ENCODE measurements at regions not wholly inside any gene's neighbourhood (a gene's known extent, or its start where the extent isn't known, plus 50 kb on each side); places are given as distances from the start of the nearest gene placed in this dataset.
A peak's percentile ranks its signal among the peaks of the same experiment; 100 is the strongest.
"Not testable (repeated sequence)": the region's sequence is repeated elsewhere in the genome, so short reads cannot be mapped to it uniquely, and the experiment has no call there.

- peaks cover 3% of the 10 kb centered on the region for H3K36me3 Mint-ChIP-seq (ENCODE audit: low read depth)
- H3K4me3 Mint-ChIP-seq = peak overlapping the region; percentile 73
- no peak for ATAC-seq
- peaks cover 6% of the 10 kb centered on the region for H3K4me1 Mint-ChIP-seq
- no peaks in the 10 kb centered on the region for H3K9me3 ChIP-seq (ENCODE audit: control insufficient read depth, low read length, poor library complexity, severe bottlenecking)
- peaks cover 41% of the 10 kb centered on the region for H3K27me3 Mint-ChIP-seq
- no peak for DNase-seq
- H3K27ac Mint-ChIP-seq = peak overlapping the region; percentile 69
Measured at GRCh38 chr15:99485153-99485961, 80.4 kb upstream of the MEF2A start.

- H3K9me3 ChIP-seq (ENCODE audit: control insufficient read depth, low read length, poor library complexity, severe bottlenecking) = no peaks in the 10 kb centered on the region
- DNase-seq (no peak), ATAC-seq (no peak)
- peaks cover 3% of the 10 kb centered on the region for H3K36me3 Mint-ChIP-seq (ENCODE audit: low read depth)
- H3K4me3 Mint-ChIP-seq = peak overlapping the region; percentile 73
- peaks cover 41% of the 10 kb centered on the region for H3K27me3 Mint-ChIP-seq
- peak overlapping the region; percentile 69 for H3K27ac Mint-ChIP-seq
- H3K4me1 Mint-ChIP-seq = peaks cover 6% of the 10 kb centered on the region
Measured at GRCh38 chr15:99485992-99486370, 79.8 kb upstream of the MEF2A start.

- ATAC-seq = no peak
- DNase-seq = no peak
- Mint-ChIP-seq H3K27me3 (peaks cover 40% of the 10 kb centered on the region), H3K27ac (peak overlapping the region; percentile 69), H3K4me1 (peaks cover 6% of the 10 kb centered on the region), H3K4me3 (peak overlapping the region; percentile 73), H3K36me3 (ENCODE audit: low read depth) (peaks cover 3% of the 10 kb centered on the region)
- H3K9me3 ChIP-seq (ENCODE audit: control insufficient read depth, low read length, poor library complexity, severe bottlenecking) = no peaks in the 10 kb centered on the region
Measured at GRCh38 chr15:99486371-99487336, 79.1 kb upstream of the MEF2A start.

- no peak for DNase-seq
Measured at GRCh38 chr15:99487337-99487730, 78.5 kb upstream of the MEF2A start.

GRCh38 chr15:99492275-99492674 is 73.5 kb upstream of the MEF2A start:
- peaks cover 5% of the 10 kb centered on the region for H3K4me1 Mint-ChIP-seq
- no peak for DNase-seq
- H3K27ac Mint-ChIP-seq = no peak overlapping the region
- H3K36me3 Mint-ChIP-seq (ENCODE audit: low read depth) = peaks cover 2% of the 10 kb centered on the region
- no peak overlapping the region for H3K4me3 Mint-ChIP-seq
- ATAC-seq = no peak
- no peaks in the 10 kb centered on the region for H3K9me3 ChIP-seq (ENCODE audit: control insufficient read depth, low read length, poor library complexity, severe bottlenecking)
- peaks cover 19% of the 10 kb centered on the region for H3K27me3 Mint-ChIP-seq

More at GRCh38 chr15:99487337-99487730, 78.5 kb upstream of the MEF2A start:
- no peak overlapping the region for H3K27ac Mint-ChIP-seq
- H3K4me1 Mint-ChIP-seq = peaks cover 6% of the 10 kb centered on the region
- H3K36me3 Mint-ChIP-seq (ENCODE audit: low read depth) = peaks cover 3% of the 10 kb centered on the region
- H3K9me3 ChIP-seq (ENCODE audit: control insufficient read depth, low read length, poor library complexity, severe bottlenecking) = no peaks in the 10 kb centered on the region
- ATAC-seq = no peak
- H3K27me3 Mint-ChIP-seq = peaks cover 42% of the 10 kb centered on the region
- peak overlapping the region; percentile 64 for H3K4me3 Mint-ChIP-seq

GRCh38 chr15:99492716-99493115 is 73.1 kb upstream of the MEF2A start:
- Mint-ChIP-seq H3K27ac (no peak overlapping the region), H3K4me1 (peaks cover 5% of the 10 kb centered on the region), H3K36me3 (ENCODE audit: low read depth) (no peaks in the 10 kb centered on the region), H3K4me3 (no peak overlapping the region), H3K27me3 (peaks cover 22% of the 10 kb centered on the region)
- H3K9me3 ChIP-seq (ENCODE audit: control insufficient read depth, low read length, poor library complexity, severe bottlenecking) = no peaks in the 10 kb centered on the region
- ATAC-seq (no peak), DNase-seq (no peak)

GRCh38 chr15:99493461-99493860 is 72.3 kb upstream of the MEF2A start:
- H3K4me3 Mint-ChIP-seq = no peak overlapping the region
- H3K27me3 Mint-ChIP-seq = peaks cover 26% of the 10 kb centered on the region
- DNase-seq (no peak), ATAC-seq (no peak)
- no peaks in the 10 kb centered on the region for H3K9me3 ChIP-seq (ENCODE audit: control insufficient read depth, low read length, poor library complexity, severe bottlenecking)
- H3K36me3 Mint-ChIP-seq (ENCODE audit: low read depth) = no peaks in the 10 kb centered on the region
- peaks cover 5% of the 10 kb centered on the region for H3K4me1 Mint-ChIP-seq
- no peak overlapping the region for H3K27ac Mint-ChIP-seq

- not testable (repeated sequence) for ATAC-seq; DNase-seq; H3K4me1 Mint-ChIP-seq; H3K36me3 Mint-ChIP-seq (ENCODE audit: low read depth); H3K9me3 ChIP-seq (ENCODE audit: control insufficient read depth, low read length, poor library complexity, severe bottlenecking); H3K27ac Mint-ChIP-seq; H3K4me3 Mint-ChIP-seq
- peaks cover 26% of the 10 kb centered on the region for H3K27me3 Mint-ChIP-seq
Measured at GRCh38 chr15:99494536-99495233, 71.1 kb upstream of the MEF2A start.

GRCh38 chr15:99495430-99496301 is 70.1 kb upstream of the MEF2A start:
- H3K9me3 ChIP-seq (ENCODE audit: control insufficient read depth, low read length, poor library complexity, severe bottlenecking) = no peaks in the 10 kb centered on the region
- Mint-ChIP-seq H3K27ac (peak overlapping the region; percentile 17), H3K4me1 (peaks cover 5% of the 10 kb centered on the region), H3K4me3 (no peak overlapping the region), H3K36me3 (ENCODE audit: low read depth) (peaks cover 2% of the 10 kb centered on the region), H3K27me3 (peaks cover 21% of the 10 kb centered on the region)
- no peak for ATAC-seq
- no peak for DNase-seq

GRCh38 chr15:99496302-99496629 is 69.5 kb upstream of the MEF2A start:
- DNase-seq = no peak
- Mint-ChIP-seq H3K4me3 (no peak overlapping the region), H3K36me3 (ENCODE audit: low read depth) (peaks cover 2% of the 10 kb centered on the region), H3K27ac (no peak overlapping the region), H3K27me3 (peaks cover 22% of the 10 kb centered on the region), H3K4me1 (peaks cover 5% of the 10 kb centered on the region)
- ATAC-seq = no peak
- no peaks in the 10 kb centered on the region for H3K9me3 ChIP-seq (ENCODE audit: control insufficient read depth, low read length, poor library complexity, severe bottlenecking)

- Mint-ChIP-seq H3K27ac (peak overlapping the region; percentile 79), H3K36me3 (ENCODE audit: low read depth) (peaks cover 2% of the 10 kb centered on the region), H3K27me3 (peaks cover 46% of the 10 kb centered on the region), H3K4me1 (no peaks in the 10 kb centered on the region), H3K4me3 (peak overlapping the region; percentile 5)
- no peaks in the 10 kb centered on the region for H3K9me3 ChIP-seq (ENCODE audit: control insufficient read depth, low read length, poor library complexity, severe bottlenecking)
- ATAC-seq (peak; percentile 51), DNase-seq (no peak)
Measured at GRCh38 chr15:99502182-99502581, 63.6 kb upstream of the MEF2A start.

- Mint-ChIP-seq H3K4me1 (no peaks in the 10 kb centered on the region), H3K27me3 (peaks cover 42% of the 10 kb centered on the region), H3K36me3 (ENCODE audit: low read depth) (peaks cover 2% of the 10 kb centered on the region), H3K4me3 (peak overlapping the region; percentile 5), H3K27ac (peak overlapping the region; percentile 79)
- ATAC-seq (no peak), DNase-seq (no peak)
- H3K9me3 ChIP-seq (ENCODE audit: control insufficient read depth, low read length, poor library complexity, severe bottlenecking) = no peaks in the 10 kb centered on the region
Measured at GRCh38 chr15:99502661-99503060, 63.1 kb upstream of the MEF2A start.
